DMS 273 (cell line): ENCODE measurements at regions not wholly inside any gene's neighbourhood (a gene's known extent, or its start where the extent isn't known, plus 50 kb on each side); places are given as distances from the start of the nearest gene placed in this dataset.

Source experiments
- DNase-seq: peaks from one replicate; lab custom pipeline; 2025; ENCODE audit not compliant: unreplicated experiment; lab: John Stamatoyannopoulos, UW

DNA sequence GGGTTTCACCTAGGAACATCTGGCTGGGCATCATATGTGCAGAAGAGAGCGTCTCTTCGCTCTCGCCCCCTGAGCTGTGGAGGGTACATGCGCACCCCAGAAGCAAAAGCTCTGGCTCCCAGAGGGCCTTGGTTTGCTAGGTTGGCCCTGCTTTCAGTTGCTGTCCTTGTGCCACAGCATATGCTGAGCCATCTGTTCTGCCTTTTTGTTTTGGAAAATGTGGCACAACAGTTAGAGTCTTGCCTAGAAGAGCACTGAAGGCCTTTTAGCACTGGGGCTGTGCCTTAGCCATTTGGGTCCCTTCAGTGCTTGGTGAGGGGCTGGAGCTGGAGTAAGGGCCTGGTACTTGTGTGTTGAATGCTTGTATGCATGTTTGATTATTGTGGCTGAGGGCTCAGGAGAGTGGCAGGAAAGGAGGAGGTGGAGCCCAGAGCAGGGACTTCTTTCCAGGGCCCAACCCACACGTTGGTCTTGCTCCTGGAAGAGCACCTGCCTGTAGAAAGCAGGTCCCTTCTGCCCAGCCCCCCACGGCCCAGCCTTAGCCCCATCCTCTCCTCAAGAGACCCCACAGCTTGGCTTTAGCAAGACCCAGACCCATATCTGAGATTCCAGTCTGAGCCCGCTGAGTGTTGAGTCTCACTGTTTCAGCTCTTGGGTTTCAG lies 113.7 kb downstream of the SLC25A47 start:
- DNase-seq = peak; percentile 93

DNA sequence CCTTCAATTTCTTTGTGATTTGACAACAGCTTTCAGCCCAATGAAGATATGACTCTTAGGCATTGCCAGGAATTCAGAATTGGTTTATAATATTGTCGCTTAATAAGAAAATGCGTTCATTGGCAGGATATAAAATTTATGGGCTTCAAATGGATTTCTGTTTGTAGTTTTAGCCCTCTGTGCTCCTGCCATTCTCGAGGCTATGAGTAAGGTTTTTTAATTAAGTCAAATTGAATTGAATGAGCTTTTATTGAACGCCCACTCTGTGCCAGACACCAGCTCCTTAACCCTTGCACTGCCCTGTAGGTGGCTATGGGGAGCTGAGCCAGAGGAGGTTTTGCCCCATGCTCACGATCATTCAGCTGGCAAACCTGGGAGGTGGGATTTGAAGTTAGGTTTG lies 115.1 kb downstream of the SLC25A47 start:
- peak; percentile 38 for DNase-seq

- DNase-seq = peak; percentile 57
Observed at GRCh38 chr14:100438678-100439592, 115.8 kb downstream of the SLC25A47 start.

DNA sequence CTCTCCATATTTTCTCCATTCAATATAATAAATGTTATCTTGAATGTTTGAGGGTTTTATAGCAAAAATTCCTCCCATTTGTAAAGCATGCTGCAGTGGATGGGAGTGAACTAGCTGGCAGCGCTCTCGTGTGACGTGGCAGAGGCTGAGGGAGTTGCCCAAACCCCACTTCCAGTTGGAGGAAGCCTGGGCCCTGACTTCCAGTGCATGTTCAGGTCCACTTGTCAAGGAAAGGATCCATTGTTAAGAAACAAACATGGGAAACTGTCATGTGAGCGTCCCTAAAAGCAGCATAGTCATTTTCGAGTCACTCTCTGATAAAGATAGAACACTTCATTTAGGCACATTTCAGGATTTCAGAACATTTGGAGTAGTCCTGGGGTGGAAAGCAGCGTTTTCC lies 116.6 kb downstream of the SLC25A47 start:
- no peak for DNase-seq

GRCh38 chr14:100440207-100440631 lies 117.1 kb downstream of the SLC25A47 start:
- DNase-seq = peak; percentile 93

GRCh38 chr14:100440758-100441203 lies 117.6 kb downstream of the SLC25A47 start:
- DNase-seq = no peak

- no peak for DNase-seq
Observed at GRCh38 chr14:100441271-100441947, 118.3 kb downstream of the SLC25A47 start.

- DNase-seq = no peak
Observed at GRCh38 chr14:100442036-100442435, 118.9 kb downstream of the SLC25A47 start.

GRCh38 chr14:100442498-100443490 lies 119.7 kb downstream of the SLC25A47 start:
- DNase-seq = peak; percentile 42

DNA sequence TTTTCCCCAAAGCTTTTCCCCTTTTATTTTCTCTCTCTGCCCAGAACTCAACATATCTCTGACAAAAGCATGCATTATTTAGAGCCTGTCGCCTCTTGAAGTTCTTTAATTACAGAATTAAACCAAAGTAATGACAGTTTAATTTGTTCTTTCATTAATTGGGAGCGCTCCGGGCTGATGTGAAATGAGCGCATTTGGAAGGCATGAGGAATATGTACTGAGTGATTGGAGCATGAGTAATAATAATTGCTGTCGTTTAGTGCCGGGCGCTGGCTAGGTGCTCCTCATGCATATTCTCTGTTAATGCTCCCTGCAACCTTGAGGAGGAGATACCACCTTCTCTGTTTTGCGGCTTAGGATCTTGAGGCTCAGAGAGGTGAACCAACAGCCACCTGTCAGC lies 120.5 kb downstream of the SLC25A47 start:
- peak; percentile 34 for DNase-seq

- DNase-seq = no peak
Observed at GRCh38 chr14:100445436-100446088, 122.4 kb downstream of the SLC25A47 start.

GRCh38 chr14:100446572-100446971 lies 123.4 kb downstream of the SLC25A47 start:
- peak; percentile 72 for DNase-seq

GRCh38 chr14:100448376-100448775 lies 125.2 kb downstream of the SLC25A47 start:
- no peak for DNase-seq

DNA sequence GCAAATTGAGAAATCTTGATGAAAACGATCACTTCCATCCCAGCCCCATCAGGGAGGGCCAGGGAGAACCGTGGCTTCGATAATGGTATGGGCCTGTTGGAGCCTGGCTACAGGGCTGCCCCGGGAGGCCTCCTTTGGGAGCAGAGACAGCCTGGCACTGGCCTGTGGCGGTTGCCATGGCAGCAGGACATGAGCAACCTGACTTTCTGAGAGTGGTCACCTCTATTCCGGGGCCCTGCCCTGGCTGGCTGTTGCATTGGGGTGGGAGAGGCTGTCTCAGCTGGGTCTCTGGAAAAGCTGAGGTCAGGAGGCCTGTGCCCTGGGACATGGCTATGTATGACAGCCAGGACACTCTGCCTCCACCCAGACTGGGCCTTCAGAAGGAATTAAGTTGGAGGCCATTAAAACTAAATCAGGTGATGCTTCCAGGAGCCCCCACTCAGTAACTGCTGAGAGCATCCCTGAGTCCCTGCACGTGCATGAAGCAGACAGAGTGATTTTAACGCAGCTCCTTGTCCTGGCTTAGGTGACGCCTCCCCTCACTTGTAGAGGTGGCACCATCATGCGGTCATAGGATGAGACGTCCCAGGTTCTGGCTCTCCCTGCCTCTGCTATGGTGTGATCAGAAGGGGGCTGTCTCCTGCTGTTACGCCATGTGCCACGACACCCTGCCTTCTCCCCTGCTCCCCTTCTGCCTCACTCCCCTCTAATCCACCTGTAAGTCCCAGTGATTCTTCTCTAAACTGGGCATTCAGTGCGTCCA lies 126.3 kb downstream of the SLC25A47 start:
- DNase-seq = peak; percentile 24

DNA sequence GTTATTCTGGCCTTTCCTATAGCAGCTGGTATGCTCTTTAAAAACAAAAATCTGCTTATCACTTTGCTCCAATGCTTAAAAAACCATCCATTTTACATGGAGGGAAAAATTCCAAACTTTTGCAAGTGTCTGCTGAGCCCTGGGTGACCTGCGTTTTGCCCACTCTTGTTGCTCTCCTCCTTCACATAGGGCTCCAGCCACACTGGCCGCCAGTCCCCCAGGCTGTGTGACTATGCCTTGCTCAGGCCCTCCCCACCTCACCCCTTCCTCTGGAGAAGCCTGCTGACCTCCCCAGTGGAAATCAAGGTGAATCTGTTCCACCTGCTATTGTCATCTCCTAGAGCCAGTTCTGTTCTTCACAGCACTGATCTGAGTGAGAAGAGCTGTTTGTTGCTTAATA lies 126.9 kb downstream of the SLC25A47 start:
- DNase-seq = no peak

GRCh38 chr14:100450736-100451135 lies 127.6 kb downstream of the SLC25A47 start:
- DNase-seq = no peak

- no peak for DNase-seq
Observed at GRCh38 chr14:100451264-100451663, 128.1 kb downstream of the SLC25A47 start.

- no peak for DNase-seq
Observed at GRCh38 chr14:100453930-100454329, 130.8 kb downstream of the SLC25A47 start.

DNA sequence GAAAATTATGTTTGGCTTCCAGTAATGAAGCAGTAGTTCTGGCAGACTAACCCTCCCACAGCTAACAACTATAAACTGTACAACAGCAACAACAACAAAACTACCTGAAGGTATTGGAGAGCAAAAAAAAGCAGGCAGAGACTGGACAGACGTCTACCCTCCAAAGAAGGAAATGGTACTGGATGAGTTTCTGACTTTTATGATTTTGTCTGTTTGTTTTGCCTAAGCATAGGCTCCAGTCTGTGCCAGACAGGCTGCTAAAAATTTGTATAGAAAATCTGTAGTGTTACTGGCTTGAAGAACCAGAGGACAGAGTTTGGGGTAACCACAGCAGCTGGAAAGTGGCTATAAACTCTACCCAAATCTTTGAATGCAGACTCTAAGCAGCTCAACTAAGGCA lies 131.3 kb downstream of the SLC25A47 start:
- DNase-seq = no peak
